ENCODE measurements at regions not wholly inside any gene's neighbourhood (a gene's known extent, or its start where the extent isn't known, plus 50 kb on each side); places are given as distances from the start of the nearest gene placed in this dataset.

GRCh38 chr17:63378411-63379375 is 67.4 kb downstream of the CYB561 start:
- intact Hi-C loops (cut with DNase I), result no loop called here
- peak; percentile 27 for ATAC-seq
- Histone ChIP-seq H3K27me3 (no peaks in the 10 kb centered on the region), H3K4me1 (no peaks in the 10 kb centered on the region), H3K9me3 (no peaks in the 10 kb centered on the region), H3K27ac (no peak overlapping the region), H3K4me3 (no peak overlapping the region), H3K36me3 (peaks cover 13% of the 10 kb centered on the region)
- DNase-seq, result no peak
- no peak for TF ChIP-seq CTCF (IDR thresholded peaks at IDR 0.05)

GRCh38 chr17:63379636-63380035 is 66.5 kb downstream of the CYB561 start:
- ATAC-seq (no peak), DNase-seq (no peak)
- Histone ChIP-seq H3K4me3 (no peak overlapping the region), H3K9me3 (no peaks in the 10 kb centered on the region), H3K36me3 (peaks cover 17% of the 10 kb centered on the region), H3K27me3 (no peaks in the 10 kb centered on the region), H3K4me1 (no peaks in the 10 kb centered on the region), H3K27ac (no peak overlapping the region)
- intact Hi-C loops (cut with DNase I), result no loop called here
- no peak for TF ChIP-seq CTCF (IDR thresholded peaks at IDR 0.05)

- H3K36me3 ChIP-seq, result peaks cover 17% of the 10 kb centered on the region
- intact Hi-C loops (cut with DNase I), result no loop called here
- H3K9me3 ChIP-seq, result no peaks in the 10 kb centered on the region
- no peak overlapping the region for H3K27ac ChIP-seq
- TF ChIP-seq CTCF (IDR thresholded peaks at IDR 0.05), result no peak
- H3K27me3 ChIP-seq, result no peaks in the 10 kb centered on the region
- DNase-seq (no peak), ATAC-seq (no peak)
- H3K4me1 ChIP-seq, result no peaks in the 10 kb centered on the region
- H3K4me3 ChIP-seq, result no peak overlapping the region
These were observed 64.9 kb downstream of the CYB561 start for GRCh38 chr17:63381101-63381729.

- DNase-seq (no peak), ATAC-seq (no peak)
- H3K27ac ChIP-seq, result no peak overlapping the region
- TF ChIP-seq CTCF (IDR thresholded peaks at IDR 0.05), result no peak
- H3K4me1 ChIP-seq, result no peaks in the 10 kb centered on the region
- H3K36me3 ChIP-seq, result peaks cover 17% of the 10 kb centered on the region
- H3K4me3 ChIP-seq, result no peak overlapping the region
- H3K9me3 ChIP-seq, result no peaks in the 10 kb centered on the region
- no peaks in the 10 kb centered on the region for H3K27me3 ChIP-seq
- intact Hi-C loops (cut with DNase I), result no loop called here
These were observed 64.0 kb downstream of the CYB561 start for GRCh38 chr17:63382136-63382535.

All from upper lobe of right lung (tissue), 1 donor.